Adrenal gland (tissue), 9 donors: ENCODE measurements at regions not wholly inside any gene's neighbourhood (a gene's known extent, or its start where the extent isn't known, plus 50 kb on each side); places are given as distances from the start of the nearest gene placed in this dataset.
"Not testable (repeated sequence)": the region's sequence is repeated elsewhere in the genome, so short reads cannot be mapped to it uniquely, and the experiment has no call there.

ENCODE experiments used
- DNase-seq, 7 donors: peaks; one replicate each; pipeline ENCODE4 v3.0.0-alpha.2; 2019 to 2020
- H3K27ac ChIP-seq, 5 donors: fragments of 200-600 bp; sonication (generic) in 4 of 5; 1 replicate in 3 of 5; 2 replicates in 2 of 5; pipeline versions ENCODE4 v1.5.1 to v1.8.0; 2016 to 2020; ENCODE audit warnings: mild to moderate bottlenecking in 1 of 5
- H3K27me3 ChIP-seq: fragments of 200-600 bp; 2 replicates; pipeline ENCODE4 v1.8.0; 2021
- H3K36me3 ChIP-seq, 2 donors: fragments of 200-600 bp; replicated peaks in 1 of 2; 1 replicate in 1 of 2; 2 replicates in 1 of 2; pipeline versions ENCODE4 v1.5.1 to v1.8.0; 2018 to 2022
- H3K4me1 ChIP-seq, 2 donors: fragments of 200-600 bp; replicated peaks in 1 of 2; 1 replicate in 1 of 2; 2 replicates in 1 of 2; pipeline versions ENCODE4 v1.5.1 to v1.8.0; 2018 to 2021
- H3K4me3 ChIP-seq, 4 donors: fragments of 200-600 bp; sonication (generic) in 3 of 4; one replicate each; pipeline ENCODE4 v1.5.1; 2016 to 2018
- H3K9me3 ChIP-seq, 3 donors: fragments of 200-600 bp; sonication (generic) in 1 of 3; replicated peaks in 1 of 3; 1 replicate in 2 of 3; 2 replicates in 1 of 3; pipeline versions ENCODE4 v1.5.1 to v1.8.0; 2016 to 2021
- CTCF ChIP-seq, 6 experiments: fragments of 450-650 bp in 4 of 6; fragments of 200-600 bp in 2 of 6; sonication (generic) in 1 of 6; IDR thresholded peaks; 1 replicate in 5 of 6; 2 replicates in 1 of 6; pipeline versions ENCODE4 v1.5.1 to v1.8.0; 2016 to 2021; ENCODE audit warnings: antibody characterized with exemption in 6 of 6, mild to moderate bottlenecking in 2 of 6, moderate library complexity in 1 of 6
- POLR2A ChIP-seq, 2 donors: fragments of 450-650 bp; IDR thresholded peaks; one replicate each; pipeline ENCODE4 v1.6.1; 2017; ENCODE audit warnings: antibody characterized with exemption in 2 of 2, mild to moderate bottlenecking in 2 of 2, moderate library complexity in 1 of 2
- WGBS, 4 donors: extraction: QIAGEN DNeasy Blood & Tissue Kit in 2 of 4; methylation state at CpG; one replicate each; pipeline versions ENCODE4 v1.1.5 to v1.1.7; 2013 to 2017; 5-methylcytosine and 5-hydroxymethylcytosine counted together
- intact Hi-C, 2 donors: fragments of 100-400 bp; cut with DNase I; formaldehyde crosslinking; loops; one replicate each; pipeline versions ENCODE4 v1.14.1 to v1.15.0; 2022 to 2023
- donor health status: healthy with polysubstance abuse.
- donor health status: Bipolar disorder and iron deficiency.
- donor health status: DM: yes; HTN: yes; CAD: no.
- donor health status: DM: no; HTN: no; CAD: no.
- donor health status: DM: no; HTN: no; CAD: no.

- H3K4me1 ChIP-seq, H3K4me3 ChIP-seq, H3K27me3 ChIP-seq, intact Hi-C loops, H3K36me3 ChIP-seq, DNase-seq, H3K27ac ChIP-seq, H3K9me3 ChIP-seq: not testable (repeated sequence)
- 91 to 94% (median 93%) methylated on average over 12 of the region's 12 CpGs for WGBS, 4 donors
These were observed 71.0 kb downstream of the DAPL1 start for GRCh38 chr2:158866082-158866481.

GRCh38 chr2:158867531-158868191 is 72.5 kb downstream of the DAPL1 start:
- H3K4me1 ChIP-seq, DNase-seq, H3K27me3 ChIP-seq, H3K36me3 ChIP-seq, H3K27ac ChIP-seq, H3K4me3 ChIP-seq, H3K9me3 ChIP-seq, intact Hi-C loops: not testable (repeated sequence)
- 83 to 91% (median 90%) methylated on average over 10 to 18 of the region's 18 CpGs for WGBS, 4 donors

GRCh38 chr2:158868386-158868785 is 73.3 kb downstream of the DAPL1 start:
- H3K4me3 ChIP-seq, H3K27ac ChIP-seq, intact Hi-C loops, H3K9me3 ChIP-seq, H3K36me3 ChIP-seq, H3K4me1 ChIP-seq, H3K27me3 ChIP-seq, DNase-seq: not testable (repeated sequence)
- WGBS, 4 donors: 81 to 94% (median 89%) methylated on average over 5 to 7 of the region's 7 CpGs

GRCh38 chr2:158869122-158869521 is 74.0 kb downstream of the DAPL1 start:
- intact Hi-C loops, H3K27ac ChIP-seq, DNase-seq, H3K27me3 ChIP-seq, H3K4me1 ChIP-seq, H3K9me3 ChIP-seq, H3K4me3 ChIP-seq, H3K36me3 ChIP-seq: not testable (repeated sequence)
- WGBS, 4 donors: 56 to 83% (median 71%) methylated on average over 3 to 4 of the region's 6 CpGs

GRCh38 chr2:158869609-158870008 is 74.5 kb downstream of the DAPL1 start:
- H3K27me3 ChIP-seq, H3K9me3 ChIP-seq, intact Hi-C loops, H3K36me3 ChIP-seq, H3K4me1 ChIP-seq, DNase-seq, H3K4me3 ChIP-seq, H3K27ac ChIP-seq: not testable (repeated sequence)
- 52 to 98% (median 81%) methylated on average over 4 to 11 of the region's 11 CpGs for WGBS, 4 donors

- 85 to 93% (median 89%) methylated on average over 16 of the region's 16 CpGs for WGBS, 4 donors
- TF ChIP-seq CTCF (IDR thresholded peaks at IDR 0.05) (no peak), POLR2A (IDR thresholded peaks at IDR 0.05) (no peak)
- DNase-seq: no peak
- Histone ChIP-seq H3K36me3 (no peaks in the 10 kb centered on the region), H3K27me3 (no peaks in the 10 kb centered on the region), H3K27ac (no peak overlapping the region), H3K9me3 (no peaks in the 10 kb centered on the region), H3K4me3 (no peak overlapping the region), H3K4me1 (no peaks in the 10 kb centered on the region)
- intact Hi-C loops: no loop called here
These were observed 82.9 kb downstream of the DAPL1 start for GRCh38 chr2:158878003-158878402.

- Histone ChIP-seq H3K9me3 (no peaks in the 10 kb centered on the region), H3K27ac (no peak overlapping the region), H3K4me3 (no peak overlapping the region), H3K27me3 (no peaks in the 10 kb centered on the region), H3K36me3 (no peaks in the 10 kb centered on the region), H3K4me1 (no peaks in the 10 kb centered on the region)
- DNase-seq: no peak
- no peak for TF ChIP-seq CTCF (IDR thresholded peaks at IDR 0.05)
- TF ChIP-seq POLR2A (IDR thresholded peaks at IDR 0.05): no peak
- 91 to 95% (median 92%) methylated on average over 17 of the region's 17 CpGs for WGBS, 4 donors
- intact Hi-C loops: no loop called here
These were observed 84.2 kb downstream of the DAPL1 start for GRCh38 chr2:158879229-158879903.
